GM12864 (cell line): ENCODE measurements at regions not wholly inside any gene's neighbourhood (a gene's known extent, or its start where the extent isn't known, plus 50 kb on each side); places are given as distances from the start of the nearest gene placed in this dataset.

Experiments used
- DNase-seq: peaks from one replicate; pipeline ENCODE4 v3.0.0-alpha.2; 2011; ENCODE audit warnings: low read depth
- H3K4me3 ChIP-seq: 2 replicates; pipeline ENCODE4 v1.5.1; 2011; ENCODE audit warnings: mild to moderate bottlenecking, low read depth, low read length, control low read depth
- CTCF ChIP-seq: IDR thresholded peaks from 2 replicates; pipeline ENCODE4 v1.5.1; 2011; ENCODE audit warnings: low read depth, mild to moderate bottlenecking, moderate library complexity, low read length, control low read depth, inconsistent platforms; ENCODE audit errors: missing control alignments

GRCh38 chr17:70454908-70455307 is 285.6 kb downstream of the KCNJ2 start:
- no peak overlapping the region for H3K4me3 ChIP-seq
- TF ChIP-seq CTCF, result no peak
- no peak for DNase-seq

GRCh38 chr17:70464995-70465394 is 295.7 kb downstream of the KCNJ2 start:
- no peak overlapping the region for H3K4me3 ChIP-seq
- no peak for TF ChIP-seq CTCF
- DNase-seq, result no peak

GRCh38 chr17:70468661-70469060 is 299.3 kb downstream of the KCNJ2 start:
- H3K4me3 ChIP-seq, result no peak overlapping the region
- DNase-seq, result no peak
- TF ChIP-seq CTCF, result no peak

- no peak overlapping the region for H3K4me3 ChIP-seq
- no peak for DNase-seq
- TF ChIP-seq CTCF, result no peak
Measured at GRCh38 chr17:70473049-70473448, 303.7 kb downstream of the KCNJ2 start.

- no peak overlapping the region for H3K4me3 ChIP-seq
- DNase-seq, result no peak
- TF ChIP-seq CTCF, result no peak
Measured at GRCh38 chr17:70476368-70476767, 307.0 kb downstream of the KCNJ2 start.

GRCh38 chr17:70478902-70479301 is 309.6 kb downstream of the KCNJ2 start:
- DNase-seq, result no peak
- TF ChIP-seq CTCF, result no peak
- no peak overlapping the region for H3K4me3 ChIP-seq

- no peak for TF ChIP-seq CTCF
- DNase-seq, result no peak
- H3K4me3 ChIP-seq, result no peak overlapping the region
Measured at GRCh38 chr17:70479779-70480178, 310.4 kb downstream of the KCNJ2 start.
